Activated CD4-positive, alpha-beta memory T cell treated with anti-CD3 and anti-CD28 coated beads for 36 hours (primary cell): ENCODE measurements at regions not wholly inside any gene's neighbourhood (a gene's known extent, or its start where the extent isn't known, plus 50 kb on each side); places are given as distances from the start of the nearest gene placed in this dataset.

Experiments used
- CTCF ChIA-PET: fragments of 350-600 bp; sonication (Branson Sonifier 250); formaldehyde crosslinking; loops from one replicate; lab custom pipeline; 2021; ENCODE audit warnings: antibody characterized with exemption, inconsistent platforms; lab: Charles Lee
- POLR2A ChIA-PET: fragments of 350-600 bp; sonication (Branson Sonifier 250); formaldehyde crosslinking; loops from one replicate; lab custom pipeline; 2021; ENCODE audit warnings: antibody characterized with exemption; lab: Charles Lee
- DNase-seq: peaks from one replicate; pipeline ENCODE4 v3.0.0-alpha.2; 2020
- H3K27ac Mint-ChIP-seq: one replicate; pipeline ENCODE4 v1.8.0; 2021; ENCODE audit warnings: mixed read lengths
- H3K27me3 Mint-ChIP-seq: one replicate; pipeline ENCODE4 v1.8.0; 2021; ENCODE audit warnings: mixed read lengths
- H3K36me3 Mint-ChIP-seq: one replicate; pipeline ENCODE4 v1.8.0; 2021; ENCODE audit warnings: mixed read lengths
- H3K4me1 Mint-ChIP-seq: one replicate; pipeline ENCODE4 v1.8.0; 2021; ENCODE audit warnings: low read depth, mixed read lengths
- H3K4me3 Mint-ChIP-seq: one replicate; pipeline ENCODE4 v1.8.0; 2021; ENCODE audit warnings: mild to moderate bottlenecking, mixed read lengths
- H3K9me3 Mint-ChIP-seq: one replicate; pipeline ENCODE4 v1.8.0; 2021; ENCODE audit warnings: mixed read lengths
- intact Hi-C: fragments of 100-400 bp; cut with micrococcal nuclease; formaldehyde crosslinking; loops from one replicate; pipeline ENCODE4 v1.15.1; 2023

DNA sequence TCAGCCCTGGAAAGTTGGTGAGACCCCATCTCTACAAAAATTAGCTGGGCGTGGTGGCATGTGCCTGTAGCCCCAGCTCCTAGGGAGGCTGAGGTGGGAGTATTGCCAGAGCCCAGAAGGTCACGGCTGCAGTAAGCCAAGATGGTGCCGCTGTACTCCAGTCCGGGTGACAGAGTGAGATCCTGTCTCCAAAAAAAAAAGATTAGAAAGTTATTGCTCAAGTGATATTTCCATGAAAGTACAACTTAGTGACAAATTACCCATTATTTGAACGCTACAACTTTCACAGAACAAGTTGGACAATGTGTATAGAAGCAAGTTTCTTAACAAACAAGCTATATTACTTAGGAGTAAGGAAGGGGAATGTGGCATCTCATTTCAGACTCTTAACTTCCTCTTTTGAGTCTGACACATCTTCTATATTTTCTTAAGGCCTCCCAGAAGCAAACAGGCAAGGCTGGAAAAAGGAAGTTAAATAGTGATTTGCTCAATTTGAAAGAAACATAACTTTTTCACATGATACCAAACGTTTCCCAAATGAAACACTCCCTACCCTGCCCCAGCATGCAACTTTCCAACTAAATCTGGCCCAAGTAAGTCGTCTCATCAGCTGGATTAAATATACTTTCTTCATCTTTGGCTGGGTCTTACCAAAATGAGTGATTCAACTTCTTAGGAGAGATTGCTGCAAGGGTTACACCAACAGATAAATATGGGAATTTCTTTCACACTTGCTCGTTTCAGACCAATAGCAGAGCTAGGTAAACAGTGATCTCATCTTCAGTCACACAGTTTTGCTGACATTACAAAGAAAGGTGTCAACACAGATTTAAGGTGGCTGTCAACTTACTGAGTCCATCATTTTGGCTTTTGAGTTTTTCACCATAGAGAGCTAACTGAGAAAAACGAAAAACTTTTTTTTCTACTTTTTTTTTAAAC, 66.3 kb upstream of the KLF6 start:
- H3K36me3 Mint-ChIP-seq, result peaks cover 1% of the 10 kb centered on the region
- no peaks in the 10 kb centered on the region for H3K9me3 Mint-ChIP-seq
- ChIA-PET CTCF (interaction anchor here (0.7 to 2.3 kb wide), 7 partner anchors 15 to 70 kb away, joined by 4 to 12 read pairs (median 8); no protein-coding TSS in a partner anchor), POLR2A (interaction anchor here (0.7 to 6.5 kb wide), 18 partner anchors 15 to 229 kb away, joined by 3 to 103 read pairs (median 9); partner anchors contain the start of gene KLF6)
- H3K27ac Mint-ChIP-seq, result peak overlapping the region; percentile 92
- DNase-seq, result no peak
- no peaks in the 10 kb centered on the region for H3K27me3 Mint-ChIP-seq
- peaks cover 53% of the 10 kb centered on the region for H3K4me1 Mint-ChIP-seq
- H3K4me3 Mint-ChIP-seq, result peak overlapping the region; percentile 36
- intact Hi-C loops, result no loop called here

DNA sequence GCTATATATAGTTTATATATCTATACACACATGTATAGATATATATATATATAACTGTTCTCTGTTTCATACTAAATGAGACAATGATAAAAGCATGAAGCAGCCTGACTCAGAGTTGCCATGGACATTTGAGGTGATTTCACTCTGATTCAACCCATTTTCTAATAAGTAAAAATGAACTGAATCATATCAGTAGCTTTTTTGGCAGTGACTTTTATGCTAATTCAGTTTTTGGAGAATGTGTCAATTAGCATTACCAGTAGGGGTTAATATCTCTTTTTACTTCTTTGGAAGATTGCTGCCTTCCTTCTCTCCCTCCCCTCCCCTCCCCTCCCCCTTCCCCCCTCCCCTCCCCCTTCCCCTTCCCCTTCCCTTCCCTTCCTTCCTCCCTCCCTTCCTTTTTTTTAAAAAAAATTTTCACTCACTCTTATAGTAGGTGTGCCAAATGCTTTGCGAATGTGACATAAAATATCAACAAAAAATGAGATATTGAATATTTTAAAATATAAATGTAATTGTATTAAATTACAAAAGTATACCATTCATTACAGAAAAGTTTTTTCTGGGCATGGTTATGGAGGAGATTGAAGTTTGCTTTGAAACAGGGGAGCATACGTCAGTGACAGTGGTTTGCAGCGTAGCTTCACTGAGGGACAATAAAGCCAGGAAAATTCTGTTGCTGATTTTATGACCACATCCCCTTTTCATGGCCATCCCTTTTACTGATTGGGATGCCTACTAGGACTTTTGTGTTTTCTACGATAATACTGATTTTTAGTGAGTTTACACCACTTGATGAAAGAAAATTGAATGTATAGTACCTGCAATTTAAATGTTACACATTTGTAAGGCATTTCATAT, 64.0 kb upstream of the KLF6 start:
- H3K4me3 Mint-ChIP-seq, result no peak overlapping the region
- H3K27me3 Mint-ChIP-seq, result no peaks in the 10 kb centered on the region
- intact Hi-C loops, result loop anchor here (1.0 kb wide), 1 partner anchor 13 kb away; no protein-coding TSS in a partner anchor
- peak overlapping the region; percentile 65 for H3K27ac Mint-ChIP-seq
- peaks cover 1% of the 10 kb centered on the region for H3K36me3 Mint-ChIP-seq
- no peaks in the 10 kb centered on the region for H3K9me3 Mint-ChIP-seq
- H3K4me1 Mint-ChIP-seq, result peaks cover 53% of the 10 kb centered on the region
- ChIA-PET POLR2A (interaction anchor here (0.7 to 2.3 kb wide), 10 partner anchors 13 to 197 kb away, joined by 3 to 11 read pairs (median 4); partner anchors contain the start of gene KLF6), CTCF (interaction anchor here (1.0 to 1.5 kb wide), 2 partner anchors 13 to 20 kb away, joined by 3 to 4 read pairs; no protein-coding TSS in a partner anchor)
- DNase-seq, result peak; percentile 68

DNA sequence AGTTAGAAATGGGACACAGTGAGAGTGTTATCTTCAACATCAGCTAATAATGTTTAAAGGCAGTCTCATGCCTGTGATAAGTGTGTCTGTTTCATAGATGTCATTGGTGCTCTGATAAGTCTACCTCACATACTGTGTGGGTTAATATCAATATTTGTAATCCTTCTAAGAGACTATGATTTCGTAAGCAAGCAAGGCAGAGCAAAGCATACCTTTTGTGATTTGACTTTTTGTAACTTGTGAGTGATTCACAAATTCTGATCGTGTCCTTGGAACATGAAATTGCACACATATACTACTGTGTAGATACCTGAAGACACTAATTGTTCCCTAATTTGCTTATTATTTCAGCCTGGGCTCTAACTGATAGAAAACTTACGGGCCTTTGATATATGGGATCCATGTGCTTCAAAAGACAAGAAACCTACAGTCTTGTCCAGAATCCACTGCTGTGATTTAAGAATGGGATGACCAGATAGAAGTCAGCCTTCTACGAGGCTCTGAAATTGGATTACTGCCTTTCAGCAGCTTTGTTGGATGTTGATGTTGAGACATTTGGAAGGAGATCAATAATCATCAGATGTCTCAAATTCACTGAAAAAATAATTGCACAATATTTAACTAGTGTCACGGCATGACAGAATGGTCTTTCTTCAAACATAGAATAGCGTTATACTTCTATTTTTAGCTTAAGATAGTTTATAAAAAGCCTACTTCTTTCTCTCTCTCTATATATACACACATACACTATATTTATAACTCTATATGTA, 63.2 kb upstream of the KLF6 start:
- no peak for DNase-seq
- no peak overlapping the region for H3K4me3 Mint-ChIP-seq
- intact Hi-C loops, result loop anchor here (1.0 kb wide), 1 partner anchor 12 kb away; no protein-coding TSS in a partner anchor
- H3K36me3 Mint-ChIP-seq, result peaks cover 1% of the 10 kb centered on the region
- peak overlapping the region; percentile 56 for H3K27ac Mint-ChIP-seq
- H3K27me3 Mint-ChIP-seq, result no peaks in the 10 kb centered on the region
- H3K9me3 Mint-ChIP-seq, result no peaks in the 10 kb centered on the region
- POLR2A ChIA-PET, result interaction anchor here (0.7 to 2.3 kb wide), 10 partner anchors 12 to 198 kb away, joined by 3 to 11 read pairs (median 4); partner anchors contain the start of gene KLF6
- H3K4me1 Mint-ChIP-seq, result peaks cover 48% of the 10 kb centered on the region
- CTCF ChIA-PET, result interaction anchor here (1.0 to 1.5 kb wide), 2 partner anchors 12 to 19 kb away, joined by 3 to 4 read pairs; no protein-coding TSS in a partner anchor

DNA sequence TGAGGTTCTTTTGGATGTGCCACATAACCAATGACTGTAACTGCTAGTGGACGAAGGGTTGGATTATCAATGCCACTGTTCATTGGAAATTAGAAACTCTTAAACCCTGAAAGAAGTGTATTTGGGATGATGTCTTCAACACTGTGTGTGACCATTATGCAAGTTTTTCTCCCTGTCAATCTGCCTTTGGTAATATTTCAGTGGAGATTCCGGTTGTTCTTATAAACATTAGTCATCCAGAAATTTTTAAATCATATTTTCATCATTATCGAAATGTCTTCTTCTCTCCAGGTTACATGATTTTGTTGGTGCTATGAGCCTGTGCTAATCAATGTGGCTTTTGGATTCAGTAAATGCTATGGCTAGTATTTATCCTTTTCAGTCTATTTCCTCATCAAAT, 61.7 kb upstream of the KLF6 start:
- DNase-seq, result no peak
- Mint-ChIP-seq H3K4me1 (peaks cover 34% of the 10 kb centered on the region), H3K36me3 (peaks cover 1% of the 10 kb centered on the region), H3K27ac (peak overlapping the region; percentile 23), H3K27me3 (no peaks in the 10 kb centered on the region), H3K9me3 (no peaks in the 10 kb centered on the region), H3K4me3 (no peak overlapping the region)
- ChIA-PET POLR2A (interaction anchor here (2.3 kb wide), 1 partner anchor 21 kb away, joined by 10 read pairs; no protein-coding TSS in a partner anchor), CTCF (no interaction called here)
- intact Hi-C loops, result no loop called here

DNA sequence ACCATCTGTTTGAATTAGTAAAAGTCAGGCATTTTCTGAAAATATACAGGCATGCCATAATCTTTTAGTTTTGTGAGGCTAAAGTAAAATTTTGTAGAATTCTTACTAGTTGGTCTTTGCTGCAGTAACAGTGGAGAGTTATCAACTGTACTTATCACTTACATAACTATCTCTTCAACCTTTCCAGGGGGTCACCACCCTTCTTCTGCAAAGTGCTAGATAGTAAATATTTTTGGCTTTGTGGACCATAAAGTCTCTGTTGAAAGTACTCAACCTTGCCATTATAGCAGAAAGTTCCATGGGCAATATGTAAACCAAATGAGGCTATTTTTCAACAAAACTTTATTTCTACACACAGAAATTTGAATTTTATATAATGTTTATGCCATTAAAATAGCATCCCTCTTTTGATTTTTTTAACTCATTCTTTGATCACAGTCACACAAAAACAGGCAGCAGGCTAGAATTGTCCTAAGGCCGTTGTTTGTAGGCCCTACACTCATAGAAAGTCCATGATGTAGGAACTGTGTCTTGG, 59.5 kb upstream of the KLF6 start:
- POLR2A ChIA-PET, result no interaction called here
- intact Hi-C loops, result no loop called here
- Mint-ChIP-seq H3K4me1 (peaks cover 25% of the 10 kb centered on the region), H3K4me3 (no peak overlapping the region), H3K36me3 (no peaks in the 10 kb centered on the region), H3K9me3 (no peaks in the 10 kb centered on the region), H3K27me3 (no peaks in the 10 kb centered on the region), H3K27ac (no peak overlapping the region)
- CTCF ChIA-PET, result no interaction called here
- DNase-seq, result no peak

DNA sequence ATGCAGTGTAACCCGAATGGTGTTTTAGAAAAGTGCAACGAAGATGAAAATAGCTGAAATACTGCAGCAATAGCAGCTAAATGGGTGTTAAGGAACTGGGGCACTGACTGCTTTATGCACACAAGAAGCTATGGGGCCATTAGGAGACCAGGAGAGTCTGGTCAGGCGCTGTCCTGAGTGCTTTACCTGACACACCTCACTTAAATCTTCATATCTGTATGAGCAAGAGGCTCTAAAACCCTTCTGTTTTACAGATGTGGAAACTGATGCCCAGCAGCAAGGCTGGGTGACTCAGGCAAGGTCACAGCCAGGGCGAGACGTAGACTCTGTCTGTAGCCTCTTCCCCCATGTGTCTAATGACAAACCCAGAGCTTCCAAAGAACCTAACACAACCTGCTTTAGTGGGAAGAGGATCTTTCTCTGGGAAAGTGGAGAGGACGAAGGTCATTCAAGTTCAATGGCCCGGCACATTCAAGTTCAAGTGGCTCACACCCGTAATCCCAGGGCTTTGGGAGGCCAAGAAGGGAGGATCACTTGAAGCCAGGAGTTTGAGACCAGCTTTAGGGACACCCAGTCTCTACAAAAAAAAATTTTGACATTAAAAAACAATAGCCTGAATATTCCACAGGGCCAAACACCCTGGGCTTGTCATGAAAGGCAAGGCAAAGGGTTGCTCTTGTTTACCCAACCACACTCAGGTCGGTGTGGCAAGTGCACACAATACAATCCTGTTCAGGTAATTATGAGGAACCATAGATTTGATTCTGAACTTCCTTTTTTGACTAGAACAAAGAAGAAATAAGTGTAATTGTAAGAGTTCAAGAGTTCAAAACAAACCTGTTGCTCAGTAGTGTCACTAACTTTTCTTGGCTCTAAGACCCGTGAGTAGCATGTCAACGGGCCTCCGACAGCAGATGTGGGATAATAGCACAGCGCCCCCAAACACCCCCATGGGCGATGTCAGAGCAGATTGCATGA, 53.7 kb upstream of the KLF6 start:
- Mint-ChIP-seq H3K27ac (no peak overlapping the region), H3K4me1 (peaks cover 53% of the 10 kb centered on the region), H3K27me3 (no peaks in the 10 kb centered on the region), H3K36me3 (no peaks in the 10 kb centered on the region), H3K4me3 (no peak overlapping the region), H3K9me3 (no peaks in the 10 kb centered on the region)
- POLR2A ChIA-PET, result interaction anchor here (0.7 kb wide), 1 partner anchor 56 kb away, joined by 3 read pairs; no protein-coding TSS in a partner anchor
- no peak for DNase-seq
- intact Hi-C loops, result no loop called here
- CTCF ChIA-PET, result no interaction called here

DNA sequence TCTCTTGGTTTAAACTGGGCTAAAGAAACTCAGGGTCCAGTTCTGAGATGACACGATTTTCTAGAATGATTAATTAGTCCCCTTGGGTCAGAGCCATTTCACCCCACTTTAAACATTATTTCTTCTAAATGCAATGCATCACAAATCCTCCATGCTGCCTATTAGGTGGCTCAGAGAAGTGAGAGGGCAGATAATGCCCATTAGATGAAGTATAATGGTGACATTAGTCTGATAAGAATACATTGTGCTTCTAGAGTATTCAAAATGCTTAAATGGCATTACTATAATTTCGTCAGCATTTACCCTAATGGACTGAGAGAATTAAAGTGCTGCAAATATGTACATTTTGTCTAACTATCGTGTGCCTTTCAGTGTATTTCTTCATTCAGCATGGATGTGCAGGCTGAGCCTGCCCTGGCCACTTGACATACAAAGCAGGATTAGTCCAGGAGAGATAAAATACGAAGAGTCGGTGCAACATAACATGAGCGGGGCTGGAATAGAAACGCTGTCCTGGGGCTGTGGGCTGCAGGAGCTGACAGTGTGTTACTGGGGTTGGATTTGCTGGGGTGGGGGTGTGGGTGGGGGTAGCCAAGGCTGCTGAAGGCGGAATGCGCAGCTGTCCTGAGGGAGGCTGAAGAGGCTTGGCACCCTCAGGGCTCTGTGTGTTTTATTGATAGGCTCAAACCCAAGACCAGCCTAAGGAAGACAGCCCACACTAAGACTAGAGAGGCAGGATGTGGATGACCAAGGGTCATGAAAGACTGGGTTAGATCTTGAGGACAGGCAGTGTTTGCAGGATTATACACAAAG, 52.8 kb upstream of the KLF6 start:
- Mint-ChIP-seq H3K36me3 (no peaks in the 10 kb centered on the region), H3K4me1 (peaks cover 57% of the 10 kb centered on the region), H3K27ac (no peak overlapping the region), H3K27me3 (no peaks in the 10 kb centered on the region), H3K4me3 (no peak overlapping the region), H3K9me3 (no peaks in the 10 kb centered on the region)
- ChIA-PET POLR2A (interaction anchor here (0.7 to 2.9 kb wide), 2 partner anchors 27 to 55 kb away, joined by 3 to 23 read pairs; no protein-coding TSS in a partner anchor), CTCF (interaction anchor here (1.5 kb wide), 1 partner anchor 640 kb away, joined by 3 read pairs; no protein-coding TSS in a partner anchor)
- no peak for DNase-seq
- intact Hi-C loops, result loop anchor here (2.0 kb wide), 2 partner anchors 27 to 55 kb away; no protein-coding TSS in a partner anchor

DNA sequence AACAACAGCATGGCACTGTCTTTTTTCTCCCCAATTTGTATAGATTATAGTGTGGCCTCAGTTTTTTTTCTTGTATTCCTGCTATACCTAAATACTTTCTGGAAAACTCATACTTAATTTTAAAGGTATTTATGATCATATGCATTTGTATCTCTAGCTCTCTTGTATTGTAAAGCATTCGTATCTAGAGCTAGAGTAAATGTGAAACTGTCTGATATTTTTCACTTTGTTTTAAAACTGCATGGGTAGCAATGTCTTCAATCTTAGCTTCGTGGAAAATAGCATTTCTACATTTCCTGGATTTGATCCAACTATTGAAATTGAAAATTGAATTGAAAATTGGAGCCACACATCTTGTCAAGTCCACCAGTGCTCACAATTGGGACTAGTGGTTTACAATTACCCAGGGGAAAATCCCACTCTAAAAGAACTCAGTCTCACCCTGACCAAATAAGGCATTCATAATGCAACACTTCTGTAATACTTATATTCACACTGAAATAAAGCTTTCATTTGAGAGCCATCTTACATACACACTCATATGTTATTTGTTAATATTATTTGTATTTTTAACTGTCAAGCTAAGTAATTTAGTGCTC, 51.3 kb upstream of the KLF6 start:
- ChIA-PET POLR2A (interaction anchor here (0.6 to 2.9 kb wide), 10 partner anchors 12 to 96 kb away, joined by 3 to 27 read pairs (median 6); partner anchors contain the start of gene KLF6), CTCF (interaction anchor here (1.0 to 1.6 kb wide), 4 partner anchors 12 to 639 kb away, joined by 3 to 9 read pairs (median 4); no protein-coding TSS in a partner anchor)
- H3K27ac Mint-ChIP-seq, result peak overlapping the region; percentile 80
- H3K9me3 Mint-ChIP-seq, result no peaks in the 10 kb centered on the region
- intact Hi-C loops, result loop anchor here (1.0 to 2.0 kb wide), 6 partner anchors 12 to 54 kb away; no protein-coding TSS in a partner anchor
- peaks cover 70% of the 10 kb centered on the region for H3K4me1 Mint-ChIP-seq
- peak overlapping the region; percentile 43 for H3K4me3 Mint-ChIP-seq
- no peaks in the 10 kb centered on the region for H3K36me3 Mint-ChIP-seq
- DNase-seq, result no peak
- H3K27me3 Mint-ChIP-seq, result no peaks in the 10 kb centered on the region

DNA sequence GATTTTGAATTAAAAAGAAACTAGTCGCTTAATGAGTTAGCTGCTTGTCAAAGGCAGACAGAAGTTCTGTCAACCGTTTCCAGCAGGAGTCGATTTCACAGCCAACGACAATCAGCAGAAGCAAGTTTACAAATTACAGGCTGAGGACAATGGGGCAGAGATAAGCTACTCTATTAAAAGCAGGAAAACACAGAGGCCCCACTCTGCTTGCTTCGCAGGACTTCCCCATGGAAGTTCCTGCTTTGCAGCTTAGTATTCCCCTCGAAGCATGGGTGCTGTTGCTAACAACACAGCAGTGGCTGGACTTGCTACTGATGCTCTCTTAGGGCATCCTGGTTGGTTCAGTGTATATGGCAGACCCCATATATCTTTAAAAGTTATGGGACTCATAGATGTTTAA, 50.8 kb upstream of the KLF6 start:
- CTCF ChIA-PET, result interaction anchor here (1.0 to 1.6 kb wide), 3 partner anchors 13 to 638 kb away, joined by 3 to 9 read pairs (median 4); no protein-coding TSS in a partner anchor
- Mint-ChIP-seq H3K4me1 (peaks cover 72% of the 10 kb centered on the region), H3K27ac (peak overlapping the region; percentile 80)

More for the DNA sequence above, 50.8 kb upstream of the KLF6 start:
- no peak for DNase-seq
- Mint-ChIP-seq H3K9me3 (no peaks in the 10 kb centered on the region), H3K4me3 (peak overlapping the region; percentile 43), H3K36me3 (no peaks in the 10 kb centered on the region), H3K27me3 (no peaks in the 10 kb centered on the region)
- POLR2A ChIA-PET, result interaction anchor here (1.0 to 2.9 kb wide), 9 partner anchors 12 to 96 kb away, joined by 3 to 27 read pairs (median 8); partner anchors contain the start of gene KLF6
- intact Hi-C loops, result loop anchor here (1.0 to 2.0 kb wide), 6 partner anchors 13 to 53 kb away; no protein-coding TSS in a partner anchor
